ENCODE measurements at regions not wholly inside any gene's neighbourhood (a gene's known extent, or its start where the extent isn't known, plus 50 kb on each side); places are given as distances from the start of the nearest gene placed in this dataset.

DNA sequence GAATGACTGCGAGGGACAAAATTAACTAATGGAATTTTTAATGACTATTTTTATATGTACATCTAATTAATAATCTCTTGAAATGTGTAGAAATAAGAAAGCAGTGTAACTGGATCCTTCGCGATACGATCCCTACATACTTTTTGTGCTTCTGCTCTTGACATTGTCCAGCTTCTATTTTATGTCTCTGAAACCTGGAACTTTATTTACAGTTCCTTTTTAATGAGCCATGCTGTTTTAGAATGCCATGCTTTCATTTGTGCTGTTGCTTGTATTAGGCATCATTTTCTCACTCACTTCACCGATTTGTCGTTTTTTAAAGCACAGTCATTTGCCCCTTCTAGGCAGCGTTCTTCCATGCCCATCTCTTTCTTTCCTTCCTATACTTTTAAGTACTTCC lies 301.3 kb downstream of the EDEM1 start:
- TF ChIP-seq, protein P1, sequence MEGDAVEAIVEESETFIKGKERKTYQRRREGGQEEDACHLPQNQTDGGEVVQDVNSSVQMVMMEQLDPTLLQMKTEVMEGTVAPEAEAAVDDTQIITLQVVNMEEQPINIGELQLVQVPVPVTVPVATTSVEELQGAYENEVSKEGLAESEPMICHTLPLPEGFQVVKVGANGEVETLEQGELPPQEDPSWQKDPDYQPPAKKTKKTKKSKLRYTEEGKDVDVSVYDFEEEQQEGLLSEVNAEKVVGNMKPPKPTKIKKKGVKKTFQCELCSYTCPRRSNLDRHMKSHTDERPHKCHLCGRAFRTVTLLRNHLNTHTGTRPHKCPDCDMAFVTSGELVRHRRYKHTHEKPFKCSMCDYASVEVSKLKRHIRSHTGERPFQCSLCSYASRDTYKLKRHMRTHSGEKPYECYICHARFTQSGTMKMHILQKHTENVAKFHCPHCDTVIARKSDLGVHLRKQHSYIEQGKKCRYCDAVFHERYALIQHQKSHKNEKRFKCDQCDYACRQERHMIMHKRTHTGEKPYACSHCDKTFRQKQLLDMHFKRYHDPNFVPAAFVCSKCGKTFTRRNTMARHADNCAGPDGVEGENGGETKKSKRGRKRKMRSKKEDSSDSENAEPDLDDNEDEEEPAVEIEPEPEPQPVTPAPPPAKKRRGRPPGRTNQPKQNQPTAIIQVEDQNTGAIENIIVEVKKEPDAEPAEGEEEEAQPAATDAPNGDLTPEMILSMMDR (conservative IDR thresholded peaks at IDR 0.05; ENCODE audit: low read length) = no peak
- TF ChIP-seq EZH2phosphoT487 (IDR thresholded peaks at IDR 0.05; ENCODE audit: borderline replicate concordance) = no peak

Data from Loucy (cell line).